Naive thymus-derived CD4-positive, alpha-beta T cell (primary cell): ENCODE measurements at regions not wholly inside any gene's neighbourhood (a gene's known extent, or its start where the extent isn't known, plus 50 kb on each side); places are given as distances from the start of the nearest gene placed in this dataset.
A peak's percentile ranks its signal among the peaks of the same experiment; 100 is the strongest.

Experiments
- ATAC-seq: fragments of 150-1000 bp; cut with Tn5 transposase; 2 replicates; pipeline ENCODE4 v1.10.0; 2021; ENCODE audit warnings: mild to moderate bottlenecking, moderate library complexity
- CTCF ChIA-PET: fragments of 350-600 bp; sonication (Branson Sonifier 250); formaldehyde crosslinking; loops from one replicate; lab custom pipeline; 2021; ENCODE audit warnings: antibody characterized with exemption; lab: Charles Lee
- POLR2A ChIA-PET: fragments of 350-600 bp; sonication (Branson Sonifier 250); formaldehyde crosslinking; loops from one replicate; lab custom pipeline; 2021; ENCODE audit warnings: antibody characterized with exemption, inconsistent platforms; lab: Charles Lee
- DNase-seq, 9 donors: peaks; one replicate each; pipeline versions ENCODE4 v3.0.0 to v3.0.0-alpha.2; 2020 to 2022; ENCODE audit warnings: mixed read lengths in 1 of 9
- H3K27ac ChIP-seq: one replicate; pipeline ENCODE4 v1.7.0; 2013; ENCODE audit warnings: mild to moderate bottlenecking, low read depth, low read length, moderate library complexity
- H3K27me3 ChIP-seq, 2 donors: one replicate each; pipeline ENCODE4 v1.7.0; 2013; ENCODE audit warnings: low read length in 2 of 2, mild to moderate bottlenecking in 2 of 2, moderate library complexity in 2 of 2; ENCODE audit not compliant: control insufficient read depth in 2 of 2, insufficient read depth in 2 of 2
- H3K36me3 ChIP-seq, 3 experiments: 1 replicate in 2 of 3; 2 replicates in 1 of 3; pipeline ENCODE4 v1.7.0; 2013; ENCODE audit warnings: low read length in 3 of 3, mild to moderate bottlenecking in 3 of 3, moderate library complexity in 1 of 3; ENCODE audit not compliant: insufficient read depth in 3 of 3, control insufficient read depth in 2 of 3
- H3K4me1 ChIP-seq, 2 donors: one replicate each; pipeline ENCODE4 v1.7.0; 2013; ENCODE audit warnings: low read length in 2 of 2, mild to moderate bottlenecking in 2 of 2, moderate library complexity in 1 of 2; ENCODE audit not compliant: control insufficient read depth in 2 of 2, insufficient read depth in 2 of 2
- H3K4me3 ChIP-seq: 2 replicates; pipeline ENCODE4 v1.7.0; 2013; ENCODE audit warnings: mild to moderate bottlenecking, low read length
- H3K9me3 ChIP-seq, 3 experiments: 1 replicate in 2 of 3; 2 replicates in 1 of 3; pipeline ENCODE4 v1.7.0; 2013; ENCODE audit warnings: low read length in 3 of 3; ENCODE audit not compliant: control insufficient read depth in 2 of 3
- H3K27ac Mint-ChIP-seq, 9 donors: one replicate each; pipeline ENCODE4 v1.8.0; 2020 to 2022; ENCODE audit warnings: mixed read lengths in 9 of 9, mild to moderate bottlenecking in 8 of 9, moderate library complexity in 5 of 9, inconsistent platforms in 2 of 9
- H3K27me3 Mint-ChIP-seq, 5 donors: one replicate each; pipeline ENCODE4 v1.8.0; 2021 to 2022; ENCODE audit warnings: mixed read lengths in 5 of 5, mild to moderate bottlenecking in 1 of 5
- H3K36me3 Mint-ChIP-seq, 5 donors: one replicate each; pipeline ENCODE4 v1.8.0; 2020 to 2022; ENCODE audit warnings: mixed read lengths in 5 of 5, mild to moderate bottlenecking in 3 of 5, inconsistent platforms in 1 of 5
- H3K4me1 Mint-ChIP-seq, 7 donors: one replicate each; pipeline ENCODE4 v1.8.0; 2020 to 2022; ENCODE audit warnings: mixed read lengths in 7 of 7, mild to moderate bottlenecking in 3 of 7, inconsistent platforms in 1 of 7
- H3K4me3 Mint-ChIP-seq, 10 donors: one replicate each; pipeline ENCODE4 v1.8.0; 2020 to 2022; ENCODE audit warnings: mild to moderate bottlenecking in 10 of 10, mixed read lengths in 10 of 10, moderate library complexity in 6 of 10, inconsistent platforms in 2 of 10
- H3K9me3 Mint-ChIP-seq, 11 donors: one replicate each; pipeline ENCODE4 v1.8.0; 2020 to 2022; ENCODE audit warnings: mixed read lengths in 11 of 11, mild to moderate bottlenecking in 4 of 11, inconsistent platforms in 1 of 11, moderate library complexity in 1 of 11
- intact Hi-C, 2 donors: fragments of 100-400 bp; cut with micrococcal nuclease; formaldehyde crosslinking; loops; one replicate each; pipeline ENCODE4 v1.15.1; 2023

DNA sequence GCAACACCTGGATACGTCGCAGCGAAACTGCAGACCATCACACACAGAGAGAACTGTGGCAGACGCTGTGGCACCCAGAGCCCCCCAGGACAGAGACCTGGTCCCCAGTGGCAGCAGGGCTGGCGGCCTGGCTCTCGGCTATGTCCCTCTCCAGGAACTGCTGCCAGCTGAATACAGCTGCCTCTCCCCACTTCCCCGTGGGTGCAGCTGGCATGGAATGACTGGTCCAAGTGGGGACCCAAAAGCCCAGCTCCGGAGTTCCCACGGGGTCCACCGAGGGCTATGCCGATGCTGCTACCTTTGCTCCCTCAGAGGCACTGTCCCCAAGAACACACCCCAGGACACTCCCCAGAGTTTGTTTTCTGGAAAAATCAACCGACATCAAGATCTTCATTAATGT lies 67.8 kb upstream of the GATA2 start:
- peaks cover 0 to 14% (median 9%) of the 10 kb centered on the region in 7 donors for H3K4me1 Mint-ChIP-seq
- H3K36me3 Mint-ChIP-seq, result peaks cover 0 to 6% (median 0%) of the 10 kb centered on the region in 5 donors
- no peak overlapping the region for H3K27ac Mint-ChIP-seq
- H3K9me3 ChIP-seq, result no peaks in the 10 kb centered on the region
- H3K9me3 Mint-ChIP-seq, result peaks cover 0 to 5% (median 0%) of the 10 kb centered on the region in 11 donors
- intact Hi-C loops, result no loop called here
- DNase-seq (no peak), ATAC-seq (no peak)
- CTCF ChIA-PET, result no interaction called here
- H3K27ac ChIP-seq, result no peak overlapping the region
- no peaks in the 10 kb centered on the region for H3K4me1 ChIP-seq
- no peak overlapping the region for H3K4me3 ChIP-seq
- H3K27me3 ChIP-seq, result no peaks in the 10 kb centered on the region
- peaks cover 27 to 47% (median 30%) of the 10 kb centered on the region in 5 donors for H3K27me3 Mint-ChIP-seq
- POLR2A ChIA-PET, result no interaction called here
- H3K4me3 Mint-ChIP-seq, result no peak overlapping the region
- H3K36me3 ChIP-seq, result no peaks in the 10 kb centered on the region

DNA sequence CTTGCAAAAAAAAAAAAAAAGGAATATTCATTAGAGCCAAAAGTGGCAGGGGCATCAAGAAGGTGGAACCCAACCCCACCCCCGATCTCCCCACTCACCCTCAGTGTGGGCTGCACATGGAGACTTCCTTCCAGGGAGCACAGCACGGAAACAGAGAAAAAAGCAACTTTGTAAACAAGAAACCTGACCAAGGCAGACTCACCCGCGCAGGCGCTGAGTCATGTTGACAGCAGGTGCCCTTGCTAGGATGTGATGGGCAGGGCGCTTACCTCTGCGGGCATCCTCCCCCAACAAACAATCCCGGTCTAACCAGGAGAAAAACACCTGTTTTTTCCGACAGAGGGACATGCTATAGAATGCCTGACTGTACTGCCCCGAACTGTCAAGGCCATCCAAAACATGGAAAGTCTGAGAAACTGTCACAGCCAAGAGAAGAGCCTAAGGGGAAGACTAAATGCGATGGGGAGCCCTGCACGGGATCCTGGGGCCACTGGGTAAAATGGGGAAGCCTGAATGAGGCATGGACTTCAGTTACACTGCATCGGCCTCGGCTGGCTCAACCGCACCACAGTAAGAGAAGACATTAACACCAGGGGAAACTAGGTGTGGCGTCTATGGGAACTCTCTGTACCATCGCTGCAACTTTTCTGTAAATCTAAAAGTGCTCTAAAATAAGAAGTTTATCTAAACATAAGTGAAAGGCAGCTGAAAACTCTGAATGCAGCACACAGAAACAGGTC lies 66.7 kb upstream of the GATA2 start:
- intact Hi-C loops, result no loop called here
- Mint-ChIP-seq H3K27me3 (peaks cover 31 to 43% (median 33%) of the 10 kb centered on the region in 5 donors), H3K4me1 (peaks cover 3 to 14% (median 10%) of the 10 kb centered on the region in 7 donors), H3K27ac (peak overlapping the region in 1 of 9 donors; percentile 0), H3K4me3 (peak overlapping the region in 2 of 10 donors; percentile 5 to 6), H3K9me3 (peaks cover 0 to 5% (median 0%) of the 10 kb centered on the region in 11 donors), H3K36me3 (peaks cover 0 to 6% (median 0%) of the 10 kb centered on the region in 5 donors)
- Histone ChIP-seq H3K36me3 (no peaks in the 10 kb centered on the region), H3K4me1 (no peaks in the 10 kb centered on the region), H3K9me3 (no peaks in the 10 kb centered on the region), H3K27me3 (peaks cover 0 to 2% of the 10 kb centered on the region in 2 donors), H3K27ac (no peak overlapping the region), H3K4me3 (no peak overlapping the region)
- ATAC-seq (no peak), DNase-seq (no peak)
- CTCF ChIA-PET, result no interaction called here
- POLR2A ChIA-PET, result no interaction called here

DNA sequence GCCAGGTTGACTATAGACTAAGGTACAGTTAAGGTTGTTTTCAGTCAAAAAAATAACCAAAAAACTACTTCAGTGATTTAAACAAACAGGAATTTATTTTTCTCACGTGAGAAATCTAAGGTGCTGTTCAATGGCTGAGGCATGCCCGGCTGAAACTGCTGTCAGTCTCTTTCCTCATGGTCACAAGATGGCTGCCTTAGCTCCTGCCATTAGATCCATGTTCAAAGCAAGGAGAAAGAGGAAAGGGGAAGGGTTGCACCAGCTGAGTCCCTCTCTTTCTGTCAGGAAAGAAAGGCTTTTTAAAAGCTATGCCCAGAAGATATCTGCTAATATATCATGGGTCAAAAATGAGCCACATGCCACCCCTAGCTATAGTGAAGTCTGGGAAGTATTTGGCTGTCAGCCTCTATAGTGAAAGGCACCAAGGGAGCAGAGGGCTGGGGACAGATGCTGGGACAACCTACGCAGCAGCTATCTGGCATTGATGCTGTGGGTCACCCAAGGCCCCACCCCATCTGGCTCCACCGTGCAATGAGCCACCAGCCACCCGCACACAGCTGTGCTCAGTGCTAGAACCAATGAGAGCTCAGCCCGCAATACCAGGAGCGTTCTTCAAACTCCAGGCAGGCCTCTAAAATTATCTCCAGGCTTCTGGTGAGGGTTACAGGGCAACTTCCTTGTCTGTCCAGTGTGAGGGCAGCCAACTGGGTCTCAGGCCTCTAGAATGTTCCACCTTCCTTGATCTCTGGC lies 64.7 kb upstream of the GATA2 start:
- no peaks in the 10 kb centered on the region for H3K36me3 ChIP-seq
- no peak overlapping the region for H3K4me3 ChIP-seq
- no peaks in the 10 kb centered on the region for H3K9me3 ChIP-seq
- ChIA-PET CTCF (no interaction called here), POLR2A (no interaction called here)
- Mint-ChIP-seq H3K9me3 (peaks cover 0 to 5% (median 0%) of the 10 kb centered on the region in 11 donors), H3K27ac (no peak overlapping the region), H3K27me3 (peaks cover 49 to 62% (median 51%) of the 10 kb centered on the region in 5 donors), H3K4me3 (no peak overlapping the region), H3K4me1 (peaks cover 5 to 19% (median 14%) of the 10 kb centered on the region in 7 donors), H3K36me3 (peaks cover 0 to 6% (median 0%) of the 10 kb centered on the region in 5 donors)
- H3K27me3 ChIP-seq, result peaks cover 0 to 2% of the 10 kb centered on the region in 2 donors
- intact Hi-C loops, result no loop called here
- DNase-seq (no peak), ATAC-seq (no peak)
- no peaks in the 10 kb centered on the region for H3K4me1 ChIP-seq
- H3K27ac ChIP-seq, result no peak overlapping the region

DNA sequence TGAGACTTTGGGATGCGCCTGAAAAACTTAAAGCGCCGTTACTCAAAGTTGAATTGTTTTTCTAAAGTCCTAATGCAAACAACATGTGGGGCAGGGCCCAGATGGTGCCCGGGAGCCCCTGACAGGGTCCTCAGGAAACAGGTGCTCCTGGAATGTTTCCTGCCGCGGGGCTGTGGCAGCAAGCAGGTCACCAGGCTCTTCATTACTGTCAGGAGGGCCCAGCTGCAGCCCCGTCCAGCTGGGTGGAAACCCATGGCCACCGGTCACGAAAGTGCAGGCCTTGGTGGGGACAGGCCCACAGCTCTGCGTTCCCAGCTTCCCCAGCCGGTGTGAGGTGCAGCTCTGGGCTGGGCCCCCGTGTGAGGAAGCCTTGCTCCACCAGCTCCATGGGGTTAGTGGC lies 63.9 kb upstream of the GATA2 start:
- peaks cover 0 to 5% (median 0%) of the 10 kb centered on the region in 11 donors for H3K9me3 Mint-ChIP-seq
- Histone ChIP-seq H3K4me1 (no peaks in the 10 kb centered on the region), H3K4me3 (no peak overlapping the region), H3K9me3 (no peaks in the 10 kb centered on the region), H3K27ac (no peak overlapping the region), H3K27me3 (peaks cover 0 to 2% of the 10 kb centered on the region in 2 donors), H3K36me3 (no peaks in the 10 kb centered on the region)
- ATAC-seq (no peak), DNase-seq (no peak)
- H3K4me3 Mint-ChIP-seq, result no peak overlapping the region
- intact Hi-C loops, result no loop called here
- CTCF ChIA-PET, result no interaction called here
- POLR2A ChIA-PET, result no interaction called here
- no peak overlapping the region for H3K27ac Mint-ChIP-seq
- H3K36me3 Mint-ChIP-seq, result peaks cover 0 to 6% (median 0%) of the 10 kb centered on the region in 5 donors
- H3K4me1 Mint-ChIP-seq, result peaks cover 5 to 19% (median 14%) of the 10 kb centered on the region in 7 donors
- H3K27me3 Mint-ChIP-seq, result peaks cover 51 to 70% (median 58%) of the 10 kb centered on the region in 5 donors

DNA sequence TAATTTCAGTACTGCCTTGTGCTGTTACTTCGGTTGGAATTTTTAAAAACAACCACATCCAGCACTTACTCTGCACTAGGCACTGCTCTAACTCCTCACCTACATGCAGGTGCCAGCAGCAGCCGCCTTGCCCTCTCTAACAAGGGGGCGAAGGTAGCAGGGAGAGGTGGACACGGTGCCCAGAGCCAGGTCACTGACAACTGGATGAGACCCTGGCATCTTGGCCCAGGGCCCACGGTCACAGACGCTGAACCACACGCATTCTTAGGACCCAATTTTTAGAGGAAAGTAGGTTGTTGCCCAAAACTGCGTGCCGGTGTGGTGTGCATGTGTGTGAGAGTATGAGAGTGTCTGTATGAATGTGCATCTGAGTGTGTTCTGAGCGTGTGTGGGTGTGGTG lies 63.4 kb upstream of the GATA2 start:
- Mint-ChIP-seq H3K27ac (no peak overlapping the region), H3K4me1 (peaks cover 5 to 19% (median 14%) of the 10 kb centered on the region in 7 donors), H3K9me3 (peaks cover 0 to 5% (median 0%) of the 10 kb centered on the region in 11 donors), H3K4me3 (no peak overlapping the region), H3K27me3 (peaks cover 50 to 75% (median 63%) of the 10 kb centered on the region in 5 donors), H3K36me3 (peaks cover 0 to 6% (median 0%) of the 10 kb centered on the region in 5 donors)
- no peaks in the 10 kb centered on the region for H3K36me3 ChIP-seq
- no peak overlapping the region for H3K27ac ChIP-seq
- H3K4me3 ChIP-seq, result no peak overlapping the region
- no peaks in the 10 kb centered on the region for H3K4me1 ChIP-seq
- DNase-seq (no peak), ATAC-seq (no peak)
- CTCF ChIA-PET, result no interaction called here
- H3K27me3 ChIP-seq, result peaks cover 0 to 2% of the 10 kb centered on the region in 2 donors
- H3K9me3 ChIP-seq, result no peaks in the 10 kb centered on the region
- POLR2A ChIA-PET, result no interaction called here
- intact Hi-C loops, result no loop called here

DNA sequence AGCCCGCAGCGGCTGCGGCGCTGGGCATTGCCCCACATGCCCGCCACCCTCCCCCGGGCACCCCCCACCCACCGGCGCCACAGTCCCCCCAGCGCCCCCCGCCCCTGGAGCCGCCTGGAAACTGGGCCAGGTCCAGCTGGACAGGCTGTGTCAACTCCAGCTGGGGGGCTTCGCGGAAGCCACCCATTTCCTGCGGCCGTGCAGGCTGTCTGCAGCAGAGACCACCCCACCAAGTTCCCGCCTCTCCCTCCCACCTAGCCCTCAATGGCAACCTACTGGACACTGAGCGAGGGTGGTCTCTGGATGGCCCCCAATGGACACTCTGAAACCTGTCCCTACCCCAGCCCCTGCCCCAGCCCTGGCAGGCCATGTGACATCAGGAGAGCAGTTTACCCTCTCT lies 62.8 kb upstream of the GATA2 start:
- Histone ChIP-seq H3K36me3 (no peaks in the 10 kb centered on the region), H3K4me3 (no peak overlapping the region), H3K27ac (no peak overlapping the region), H3K4me1 (no peaks in the 10 kb centered on the region), H3K27me3 (peaks cover 0 to 2% of the 10 kb centered on the region in 2 donors), H3K9me3 (no peaks in the 10 kb centered on the region)
- H3K4me1 Mint-ChIP-seq, result peaks cover 5 to 19% (median 14%) of the 10 kb centered on the region in 7 donors
- peaks cover 0 to 5% (median 0%) of the 10 kb centered on the region in 11 donors for H3K9me3 Mint-ChIP-seq
- H3K27me3 Mint-ChIP-seq, result peaks cover 49 to 79% (median 69%) of the 10 kb centered on the region in 5 donors
- no peak overlapping the region for H3K27ac Mint-ChIP-seq
- no peak overlapping the region for H3K4me3 Mint-ChIP-seq
- ChIA-PET POLR2A (no interaction called here), CTCF (no interaction called here)
- intact Hi-C loops, result no loop called here
- no peak for DNase-seq
- peaks cover 0 to 6% (median 0%) of the 10 kb centered on the region in 5 donors for H3K36me3 Mint-ChIP-seq
- no peak for ATAC-seq
